Ureter (tissue), 1 donor: ENCODE measurements at regions not wholly inside any gene's neighbourhood (a gene's known extent, or its start where the extent isn't known, plus 50 kb on each side); places are given as distances from the start of the nearest gene placed in this dataset.

Experiments
- DNase-seq: peaks from one replicate; pipeline ENCODE4 v3.0.0-alpha.2; 2020; ENCODE audit warnings: low spot score
- donor health status: DM: yes; HTN: yes; CAD: no.

- DNase-seq = no peak
Measured at GRCh38 chr2:43128559-43128955, 97.8 kb downstream of the ZFP36L2 start.

GRCh38 chr2:43127941-43128558 is 98.4 kb downstream of the ZFP36L2 start:
- DNase-seq = no peak

GRCh38 chr2:43127208-43127940 is 99.0 kb downstream of the ZFP36L2 start:
- DNase-seq = no peak

GRCh38 chr2:43126817-43127207 is 99.6 kb downstream of the ZFP36L2 start:
- DNase-seq = no peak

GRCh38 chr2:43125090-43125998 is 101.1 kb downstream of the ZFP36L2 start:
- no peak for DNase-seq

- no peak for DNase-seq
Measured at GRCh38 chr2:43124687-43125057, 101.7 kb downstream of the ZFP36L2 start.

- no peak for DNase-seq
Measured at GRCh38 chr2:43123981-43124686, 102.3 kb downstream of the ZFP36L2 start.

- no peak for DNase-seq
Measured at GRCh38 chr2:43123486-43123885, 102.9 kb downstream of the ZFP36L2 start.

GRCh38 chr2:43123028-43123427 is 103.4 kb downstream of the ZFP36L2 start:
- DNase-seq = no peak

GRCh38 chr2:43121580-43122314 is 104.7 kb downstream of the ZFP36L2 start:
- no peak for DNase-seq

GRCh38 chr2:43119303-43119702 is 107.1 kb downstream of the ZFP36L2 start:
- DNase-seq = no peak

- no peak for DNase-seq
Measured at GRCh38 chr2:43117521-43118143, 108.8 kb downstream of the ZFP36L2 start.

- DNase-seq = no peak
Measured at GRCh38 chr2:43116988-43117387, 109.4 kb downstream of the ZFP36L2 start.

GRCh38 chr2:43115881-43116280 is 110.5 kb downstream of the ZFP36L2 start:
- no peak for DNase-seq

- DNase-seq = no peak
Measured at GRCh38 chr2:43114210-43114609, 112.2 kb downstream of the ZFP36L2 start.

GRCh38 chr2:43111788-43112554 is 114.4 kb downstream of the ZFP36L2 start:
- DNase-seq = no peak

- no peak for DNase-seq
Measured at GRCh38 chr2:43110442-43110871, 115.9 kb downstream of the ZFP36L2 start.

- no peak for DNase-seq
Measured at GRCh38 chr2:43109261-43109743, 117.1 kb downstream of the ZFP36L2 start.

GRCh38 chr2:43107679-43108078 is 118.7 kb downstream of the ZFP36L2 start:
- DNase-seq = no peak
